ENCODE measurements at regions not wholly inside any gene's neighbourhood (a gene's known extent, or its start where the extent isn't known, plus 50 kb on each side); places are given as distances from the start of the nearest gene placed in this dataset.

- no peak for DNase-seq
Measured at GRCh38 chr10:4519658-4520402, 306.2 kb upstream of the AKR1E2 start.

GRCh38 chr10:4517746-4518145 lies 308.3 kb upstream of the AKR1E2 start:
- DNase-seq, result no peak

- DNase-seq, result no peak
Measured at GRCh38 chr10:4515721-4516120, 310.3 kb upstream of the AKR1E2 start.

GRCh38 chr10:4514445-4515108 lies 311.4 kb upstream of the AKR1E2 start:
- no peak for DNase-seq

- DNase-seq, result no peak
Measured at GRCh38 chr10:4512671-4513240, 313.3 kb upstream of the AKR1E2 start.

GRCh38 chr10:4512196-4512595 lies 313.8 kb upstream of the AKR1E2 start:
- no peak for DNase-seq

GRCh38 chr10:4511509-4511908 lies 314.5 kb upstream of the AKR1E2 start:
- no peak for DNase-seq

GRCh38 chr10:4509405-4509804 lies 316.6 kb upstream of the AKR1E2 start:
- DNase-seq, result no peak

- DNase-seq, result no peak
Measured at GRCh38 chr10:4506095-4506494, 319.9 kb upstream of the AKR1E2 start.

- no peak for DNase-seq
Measured at GRCh38 chr10:4504550-4504949, 321.5 kb upstream of the AKR1E2 start.

GRCh38 chr10:4503076-4503475 lies 322.9 kb upstream of the AKR1E2 start:
- DNase-seq, result no peak

GRCh38 chr10:4501306-4501705 lies 324.7 kb upstream of the AKR1E2 start:
- DNase-seq, result no peak

GRCh38 chr10:4498711-4499251 lies 327.2 kb upstream of the AKR1E2 start:
- DNase-seq, result no peak

GRCh38 chr10:4494551-4494950 lies 331.5 kb upstream of the AKR1E2 start:
- no peak for DNase-seq

GRCh38 chr10:4492202-4492601 lies 333.8 kb upstream of the AKR1E2 start:
- no peak for DNase-seq

GRCh38 chr10:4488904-4489303 lies 337.1 kb upstream of the AKR1E2 start:
- DNase-seq, result no peak

- no peak for DNase-seq
Measured at GRCh38 chr10:4485636-4486035, 340.4 kb upstream of the AKR1E2 start.

GRCh38 chr10:4483811-4484210 lies 342.2 kb upstream of the AKR1E2 start:
- no peak for DNase-seq

GRCh38 chr10:4482659-4483058 lies 343.3 kb upstream of the AKR1E2 start:
- DNase-seq, result no peak

- no peak for DNase-seq
Measured at GRCh38 chr10:4481192-4481591, 344.8 kb upstream of the AKR1E2 start.

GRCh38 chr10:4479342-4479741 lies 346.7 kb upstream of the AKR1E2 start:
- no peak for DNase-seq

GRCh38 chr10:4477664-4478063 lies 348.3 kb upstream of the AKR1E2 start:
- no peak for DNase-seq

- DNase-seq, result no peak
Measured at GRCh38 chr10:4475827-4476490, 350.0 kb upstream of the AKR1E2 start.

- no peak for DNase-seq
Measured at GRCh38 chr10:4474829-4475228, 351.2 kb upstream of the AKR1E2 start.

All from AML-193 (cell line).